ENCODE measurements at regions not wholly inside any gene's neighbourhood (a gene's known extent, or its start where the extent isn't known, plus 50 kb on each side); places are given as distances from the start of the nearest gene placed in this dataset.

- 82% methylated on average over 3 of the region's 3 CpGs for WGBS
- no peak for DNase-seq (ENCODE audit: low read depth in 6 of 9, low spot score in 9 of 9)
- no peaks in the 10 kb centered on the region for H3K4me1 ChIP-seq (ENCODE audit: control insufficient read depth in 2 of 2, insufficient read depth in 2 of 2, low read length in 2 of 2)
- H3K27me3 ChIP-seq (ENCODE audit: control insufficient read depth in 2 of 2, insufficient read depth in 1 of 2, low read length in 1 of 2), result no peaks in the 10 kb centered on the region
- no peaks in the 10 kb centered on the region for H3K36me3 ChIP-seq (ENCODE audit: control insufficient read depth in 2 of 2, insufficient read depth in 2 of 2, low read length in 1 of 2)
- no peak overlapping the region for H3K4me3 ChIP-seq (ENCODE audit: low read length in 2 of 2)
- no peaks in the 10 kb centered on the region for H3K9me3 ChIP-seq (ENCODE audit: control insufficient read depth in 2 of 2, insufficient read depth in 1 of 2, low read length in 1 of 2)
- H3K27ac ChIP-seq (ENCODE audit: low read depth in 1 of 2, low read length in 1 of 2), result no peak overlapping the region
Observed at GRCh38 chr18:42563995-42564394, 551.5 kb downstream of the RIT2 start.

DNA sequence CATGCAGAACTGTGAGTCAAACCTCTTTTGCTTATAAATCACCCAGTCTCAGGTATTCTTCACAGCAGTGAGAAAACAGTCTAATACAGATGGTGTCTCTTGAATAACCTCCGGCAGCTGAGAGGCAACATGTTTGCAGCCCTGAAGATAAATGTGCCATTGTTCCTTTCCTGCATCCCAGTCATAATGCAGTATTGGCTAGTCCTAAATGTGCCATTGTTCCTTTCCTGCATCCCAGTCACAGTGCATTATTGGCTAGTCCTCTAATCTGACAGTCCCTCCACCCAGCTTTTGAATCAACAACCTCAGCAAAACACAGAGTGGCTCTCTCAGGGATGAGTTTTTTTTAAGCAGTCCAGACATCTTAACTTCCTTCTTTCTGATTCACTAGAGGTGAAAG is 550.7 kb downstream of the RIT2 start:
- no peaks in the 10 kb centered on the region for H3K9me3 ChIP-seq (ENCODE audit: control insufficient read depth in 2 of 2, insufficient read depth in 1 of 2, low read length in 1 of 2)
- H3K27ac ChIP-seq (ENCODE audit: low read depth in 1 of 2, low read length in 1 of 2), result no peak overlapping the region

GRCh38 chr18:42568773-42569172 is 546.7 kb downstream of the RIT2 start:
- no peak for DNase-seq (ENCODE audit: low read depth in 6 of 9, low spot score in 9 of 9)
- no peak overlapping the region for H3K27ac ChIP-seq (ENCODE audit: low read depth in 1 of 2, low read length in 1 of 2)
- H3K9me3 ChIP-seq (ENCODE audit: control insufficient read depth in 2 of 2, insufficient read depth in 1 of 2, low read length in 1 of 2), result no peaks in the 10 kb centered on the region
- 98% methylated on average over 2 of the region's 2 CpGs for WGBS
- no peaks in the 10 kb centered on the region for H3K36me3 ChIP-seq (ENCODE audit: control insufficient read depth in 2 of 2, insufficient read depth in 2 of 2, low read length in 1 of 2)
- H3K4me3 ChIP-seq (ENCODE audit: low read length in 2 of 2), result no peak overlapping the region
- H3K27me3 ChIP-seq (ENCODE audit: control insufficient read depth in 2 of 2, insufficient read depth in 1 of 2, low read length in 1 of 2), result no peaks in the 10 kb centered on the region
- H3K4me1 ChIP-seq (ENCODE audit: control insufficient read depth in 2 of 2, insufficient read depth in 2 of 2, low read length in 2 of 2), result no peaks in the 10 kb centered on the region

More for the DNA sequence above, 550.7 kb downstream of the RIT2 start:
- WGBS, result 67% methylated on average over 1 of the region's 1 CpG
- DNase-seq (ENCODE audit: low read depth in 6 of 9, low spot score in 9 of 9), result no peak
- H3K27me3 ChIP-seq (ENCODE audit: control insufficient read depth in 2 of 2, insufficient read depth in 1 of 2, low read length in 1 of 2), result no peaks in the 10 kb centered on the region
- H3K36me3 ChIP-seq (ENCODE audit: control insufficient read depth in 2 of 2, insufficient read depth in 2 of 2, low read length in 1 of 2), result no peaks in the 10 kb centered on the region
- H3K4me3 ChIP-seq (ENCODE audit: low read length in 2 of 2), result no peak overlapping the region
- no peaks in the 10 kb centered on the region for H3K4me1 ChIP-seq (ENCODE audit: control insufficient read depth in 2 of 2, insufficient read depth in 2 of 2, low read length in 2 of 2)

GRCh38 chr18:42574871-42575270 is 540.6 kb downstream of the RIT2 start:
- no peak for DNase-seq (ENCODE audit: low read depth in 6 of 9, low spot score in 9 of 9)
- no peaks in the 10 kb centered on the region for H3K27me3 ChIP-seq (ENCODE audit: control insufficient read depth in 2 of 2, insufficient read depth in 1 of 2, low read length in 1 of 2)
- no peak overlapping the region for H3K27ac ChIP-seq (ENCODE audit: low read depth in 1 of 2, low read length in 1 of 2)
- 87% methylated on average over 4 of the region's 4 CpGs for WGBS
- no peaks in the 10 kb centered on the region for H3K36me3 ChIP-seq (ENCODE audit: control insufficient read depth in 2 of 2, insufficient read depth in 2 of 2, low read length in 1 of 2)
- H3K4me1 ChIP-seq (ENCODE audit: control insufficient read depth in 2 of 2, insufficient read depth in 2 of 2, low read length in 2 of 2), result no peaks in the 10 kb centered on the region
- no peak overlapping the region for H3K4me3 ChIP-seq (ENCODE audit: low read length in 2 of 2)
- H3K9me3 ChIP-seq (ENCODE audit: control insufficient read depth in 2 of 2, insufficient read depth in 1 of 2, low read length in 1 of 2), result no peaks in the 10 kb centered on the region

GRCh38 chr18:42576124-42576523 is 539.4 kb downstream of the RIT2 start:
- H3K4me3 ChIP-seq (ENCODE audit: low read length in 2 of 2), result no peak overlapping the region
- H3K9me3 ChIP-seq (ENCODE audit: control insufficient read depth in 2 of 2, insufficient read depth in 1 of 2, low read length in 1 of 2), result no peaks in the 10 kb centered on the region
- H3K27me3 ChIP-seq (ENCODE audit: control insufficient read depth in 2 of 2, insufficient read depth in 1 of 2, low read length in 1 of 2), result no peaks in the 10 kb centered on the region
- no peaks in the 10 kb centered on the region for H3K36me3 ChIP-seq (ENCODE audit: control insufficient read depth in 2 of 2, insufficient read depth in 2 of 2, low read length in 1 of 2)
- no peak overlapping the region for H3K27ac ChIP-seq (ENCODE audit: low read depth in 1 of 2, low read length in 1 of 2)
- DNase-seq (ENCODE audit: low read depth in 6 of 9, low spot score in 9 of 9), result no peak
- H3K4me1 ChIP-seq (ENCODE audit: control insufficient read depth in 2 of 2, insufficient read depth in 2 of 2, low read length in 2 of 2), result no peaks in the 10 kb centered on the region

- Histone ChIP-seq H3K4me3 (ENCODE audit: low read length in 2 of 2) (no peak overlapping the region), H3K4me1 (ENCODE audit: control insufficient read depth in 2 of 2, insufficient read depth in 2 of 2, low read length in 2 of 2) (no peaks in the 10 kb centered on the region), H3K27ac (ENCODE audit: low read depth in 1 of 2, low read length in 1 of 2) (no peak overlapping the region), H3K27me3 (ENCODE audit: control insufficient read depth in 2 of 2, insufficient read depth in 1 of 2, low read length in 1 of 2) (no peaks in the 10 kb centered on the region), H3K9me3 (ENCODE audit: control insufficient read depth in 2 of 2, insufficient read depth in 1 of 2, low read length in 1 of 2) (no peaks in the 10 kb centered on the region), H3K36me3 (ENCODE audit: control insufficient read depth in 2 of 2, insufficient read depth in 2 of 2, low read length in 1 of 2) (no peaks in the 10 kb centered on the region)
- DNase-seq (ENCODE audit: low read depth in 6 of 9, low spot score in 9 of 9), result no peak
Observed at GRCh38 chr18:42578792-42579191, 536.7 kb downstream of the RIT2 start.

GRCh38 chr18:42582266-42582665 is 533.2 kb downstream of the RIT2 start:
- H3K36me3 ChIP-seq (ENCODE audit: control insufficient read depth in 2 of 2, insufficient read depth in 2 of 2, low read length in 1 of 2), result no peaks in the 10 kb centered on the region
- 88% methylated on average over 1 of the region's 1 CpG for WGBS

GRCh38 chr18:42583283-42583731 is 532.2 kb downstream of the RIT2 start:
- no peaks in the 10 kb centered on the region for H3K4me1 ChIP-seq (ENCODE audit: control insufficient read depth in 2 of 2, insufficient read depth in 2 of 2, low read length in 2 of 2)
- WGBS, result 29% methylated on average over 1 of the region's 1 CpG
- H3K27ac ChIP-seq (ENCODE audit: low read depth in 1 of 2, low read length in 1 of 2), result no peak overlapping the region
- no peaks in the 10 kb centered on the region for H3K9me3 ChIP-seq (ENCODE audit: control insufficient read depth in 2 of 2, insufficient read depth in 1 of 2, low read length in 1 of 2)
- no peak overlapping the region for H3K4me3 ChIP-seq (ENCODE audit: low read length in 2 of 2)
- DNase-seq (ENCODE audit: low read depth in 6 of 9, low spot score in 9 of 9), result no peak
- no peaks in the 10 kb centered on the region for H3K36me3 ChIP-seq (ENCODE audit: control insufficient read depth in 2 of 2, insufficient read depth in 2 of 2, low read length in 1 of 2)
- no peaks in the 10 kb centered on the region for H3K27me3 ChIP-seq (ENCODE audit: control insufficient read depth in 2 of 2, insufficient read depth in 1 of 2, low read length in 1 of 2)

More at GRCh38 chr18:42582266-42582665, 533.2 kb downstream of the RIT2 start:
- Histone ChIP-seq H3K4me1 (ENCODE audit: control insufficient read depth in 2 of 2, insufficient read depth in 2 of 2, low read length in 2 of 2) (no peaks in the 10 kb centered on the region), H3K9me3 (ENCODE audit: control insufficient read depth in 2 of 2, insufficient read depth in 1 of 2, low read length in 1 of 2) (no peaks in the 10 kb centered on the region), H3K27me3 (ENCODE audit: control insufficient read depth in 2 of 2, insufficient read depth in 1 of 2, low read length in 1 of 2) (no peaks in the 10 kb centered on the region), H3K27ac (ENCODE audit: low read depth in 1 of 2, low read length in 1 of 2) (no peak overlapping the region), H3K4me3 (ENCODE audit: low read length in 2 of 2) (no peak overlapping the region)
- no peak for DNase-seq (ENCODE audit: low read depth in 6 of 9, low spot score in 9 of 9)

DNA sequence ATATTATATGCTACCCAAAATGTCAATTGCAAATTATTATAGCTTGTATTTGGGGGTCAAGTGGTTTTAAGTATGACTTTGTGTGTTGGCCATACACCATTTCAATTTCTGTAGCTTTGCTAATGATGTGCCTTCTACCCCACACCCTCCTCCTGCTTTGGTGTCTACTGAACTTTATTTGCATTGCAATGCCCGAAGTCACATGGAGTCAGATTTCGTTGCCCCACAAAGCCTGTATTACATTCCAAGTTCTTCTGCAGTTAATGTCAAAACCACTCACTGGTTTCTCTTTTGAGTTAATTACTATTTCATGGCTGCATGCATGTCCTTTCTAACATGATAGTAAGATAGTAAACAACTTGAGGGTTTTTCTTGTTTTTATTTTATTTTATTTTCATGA is 528.9 kb downstream of the RIT2 start:
- WGBS, result 85% methylated on average over 2 of the region's 2 CpGs
- no peaks in the 10 kb centered on the region for H3K36me3 ChIP-seq (ENCODE audit: control insufficient read depth in 2 of 2, insufficient read depth in 2 of 2, low read length in 1 of 2)
- no peaks in the 10 kb centered on the region for H3K9me3 ChIP-seq (ENCODE audit: control insufficient read depth in 2 of 2, insufficient read depth in 1 of 2, low read length in 1 of 2)
- H3K27ac ChIP-seq (ENCODE audit: low read depth in 1 of 2, low read length in 1 of 2), result no peak overlapping the region
- no peak for DNase-seq (ENCODE audit: low read depth in 6 of 9, low spot score in 9 of 9)
- no peak overlapping the region for H3K4me3 ChIP-seq (ENCODE audit: low read length in 2 of 2)
- no peaks in the 10 kb centered on the region for H3K4me1 ChIP-seq (ENCODE audit: control insufficient read depth in 2 of 2, insufficient read depth in 2 of 2, low read length in 2 of 2)
- no peaks in the 10 kb centered on the region for H3K27me3 ChIP-seq (ENCODE audit: control insufficient read depth in 2 of 2, insufficient read depth in 1 of 2, low read length in 1 of 2)

GRCh38 chr18:42588786-42589185 is 526.7 kb downstream of the RIT2 start:
- no peaks in the 10 kb centered on the region for H3K36me3 ChIP-seq (ENCODE audit: control insufficient read depth in 2 of 2, insufficient read depth in 2 of 2, low read length in 1 of 2)
- H3K4me3 ChIP-seq (ENCODE audit: low read length in 2 of 2), result no peak overlapping the region
- no peak overlapping the region for H3K27ac ChIP-seq (ENCODE audit: low read depth in 1 of 2, low read length in 1 of 2)
- no peaks in the 10 kb centered on the region for H3K27me3 ChIP-seq (ENCODE audit: control insufficient read depth in 2 of 2, insufficient read depth in 1 of 2, low read length in 1 of 2)
- H3K4me1 ChIP-seq (ENCODE audit: control insufficient read depth in 2 of 2, insufficient read depth in 2 of 2, low read length in 2 of 2), result no peaks in the 10 kb centered on the region
- H3K9me3 ChIP-seq (ENCODE audit: control insufficient read depth in 2 of 2, insufficient read depth in 1 of 2, low read length in 1 of 2), result no peaks in the 10 kb centered on the region
- no peak for DNase-seq (ENCODE audit: low read depth in 6 of 9, low spot score in 9 of 9)
- WGBS, result 82% methylated on average over 3 of the region's 3 CpGs
